ENCODE measurements at regions not wholly inside any gene's neighbourhood (a gene's known extent, or its start where the extent isn't known, plus 50 kb on each side); places are given as distances from the start of the nearest gene placed in this dataset.

DNA sequence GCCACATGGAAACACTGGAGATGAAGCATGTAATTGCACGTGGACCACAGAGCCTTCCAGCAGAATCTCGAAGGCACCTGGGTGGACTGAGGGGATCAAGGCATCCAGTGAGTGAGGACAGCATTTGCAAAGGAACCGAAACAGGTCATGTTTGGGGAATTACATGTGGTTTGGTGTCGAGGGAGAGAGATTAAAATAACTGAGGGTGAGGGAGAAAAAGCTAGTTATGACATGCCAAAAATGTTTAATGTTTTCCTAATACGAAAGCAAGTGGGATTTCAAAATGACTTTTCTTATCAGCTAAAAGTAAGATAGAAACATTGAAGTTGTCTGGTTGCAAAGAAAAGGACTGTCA lies 157.1 kb downstream of the BLID start:
- no peaks in the 10 kb centered on the region for H3K4me1 ChIP-seq
- in situ Hi-C loops (cut with MboI; ENCODE audit: low sequenced_read_pairs in 4 of 4): no loop called here
- H3K27ac ChIP-seq: no peak overlapping the region
- no peaks in the 10 kb centered on the region for H3K27me3 ChIP-seq
- no peak for TF ChIP-seq POLR2A (IDR thresholded peaks at IDR 0.05)
- TF ChIP-seq, protein P1, sequence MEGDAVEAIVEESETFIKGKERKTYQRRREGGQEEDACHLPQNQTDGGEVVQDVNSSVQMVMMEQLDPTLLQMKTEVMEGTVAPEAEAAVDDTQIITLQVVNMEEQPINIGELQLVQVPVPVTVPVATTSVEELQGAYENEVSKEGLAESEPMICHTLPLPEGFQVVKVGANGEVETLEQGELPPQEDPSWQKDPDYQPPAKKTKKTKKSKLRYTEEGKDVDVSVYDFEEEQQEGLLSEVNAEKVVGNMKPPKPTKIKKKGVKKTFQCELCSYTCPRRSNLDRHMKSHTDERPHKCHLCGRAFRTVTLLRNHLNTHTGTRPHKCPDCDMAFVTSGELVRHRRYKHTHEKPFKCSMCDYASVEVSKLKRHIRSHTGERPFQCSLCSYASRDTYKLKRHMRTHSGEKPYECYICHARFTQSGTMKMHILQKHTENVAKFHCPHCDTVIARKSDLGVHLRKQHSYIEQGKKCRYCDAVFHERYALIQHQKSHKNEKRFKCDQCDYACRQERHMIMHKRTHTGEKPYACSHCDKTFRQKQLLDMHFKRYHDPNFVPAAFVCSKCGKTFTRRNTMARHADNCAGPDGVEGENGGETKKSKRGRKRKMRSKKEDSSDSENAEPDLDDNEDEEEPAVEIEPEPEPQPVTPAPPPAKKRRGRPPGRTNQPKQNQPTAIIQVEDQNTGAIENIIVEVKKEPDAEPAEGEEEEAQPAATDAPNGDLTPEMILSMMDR (IDR thresholded peaks at IDR 0.05 in 4 of 5, conservative IDR thresholded peaks at IDR 0.05 in 1 of 5): no peak
- no peak for ATAC-seq
- H3K9me3 ChIP-seq: no peaks in the 10 kb centered on the region
- intact Hi-C loops (cut with DNase I; ENCODE audit: low total_unique reads): no loop called here
- H3K36me3 ChIP-seq: no peaks in the 10 kb centered on the region
- DNase-seq: no peak
- no peak overlapping the region for H3K4me3 ChIP-seq

GRCh38 chr11:121958323-121958970 lies 157.6 kb downstream of the BLID start:
- ATAC-seq (no peak), DNase-seq (no peak)
- intact Hi-C loops (cut with DNase I; ENCODE audit: low total_unique reads): no loop called here
- Histone ChIP-seq H3K4me1 (no peaks in the 10 kb centered on the region), H3K27me3 (no peaks in the 10 kb centered on the region), H3K27ac (no peak overlapping the region), H3K4me3 (no peak overlapping the region), H3K9me3 (no peaks in the 10 kb centered on the region), H3K36me3 (no peaks in the 10 kb centered on the region)
- TF ChIP-seq POLR2A (IDR thresholded peaks at IDR 0.05): no peak
- TF ChIP-seq, protein P1 (IDR thresholded peaks at IDR 0.05 in 4 of 5, conservative IDR thresholded peaks at IDR 0.05 in 1 of 5): no peak
- in situ Hi-C loops (cut with MboI; ENCODE audit: low sequenced_read_pairs in 4 of 4): no loop called here

- H3K27me3 ChIP-seq: no peaks in the 10 kb centered on the region
- H3K4me3 ChIP-seq: no peak overlapping the region
- DNase-seq: no peak
- in situ Hi-C loops (cut with MboI; ENCODE audit: low sequenced_read_pairs in 4 of 4): no loop called here
- no peak for ATAC-seq
- H3K27ac ChIP-seq: no peak overlapping the region
- no peaks in the 10 kb centered on the region for H3K4me1 ChIP-seq
- no peak for TF ChIP-seq POLR2A (IDR thresholded peaks at IDR 0.05)
- TF ChIP-seq, protein P1 (IDR thresholded peaks at IDR 0.05 in 4 of 5, conservative IDR thresholded peaks at IDR 0.05 in 1 of 5): no peak
- no peaks in the 10 kb centered on the region for H3K36me3 ChIP-seq
- no peaks in the 10 kb centered on the region for H3K9me3 ChIP-seq
- intact Hi-C loops (cut with DNase I; ENCODE audit: low total_unique reads): no loop called here
These were observed 162.9 kb downstream of the BLID start for GRCh38 chr11:121953122-121953521.

- TF ChIP-seq, protein P1 (IDR thresholded peaks at IDR 0.05 in 4 of 5, conservative IDR thresholded peaks at IDR 0.05 in 1 of 5): no peak
- TF ChIP-seq POLR2A (IDR thresholded peaks at IDR 0.05): no peak
- H3K4me3 ChIP-seq: no peak overlapping the region
- H3K36me3 ChIP-seq: no peaks in the 10 kb centered on the region
- no peaks in the 10 kb centered on the region for H3K9me3 ChIP-seq
- H3K4me1 ChIP-seq: no peaks in the 10 kb centered on the region
- in situ Hi-C loops (cut with MboI; ENCODE audit: low sequenced_read_pairs in 4 of 4) (no loop called here), intact Hi-C loops (cut with DNase I; ENCODE audit: low total_unique reads) (no loop called here)
- ATAC-seq (peak; percentile 33 to 65), DNase-seq (peak in 1 of 2 donors; percentile 20)
- no peak overlapping the region for H3K27ac ChIP-seq
- H3K27me3 ChIP-seq: no peaks in the 10 kb centered on the region
These were observed 165.9 kb downstream of the BLID start for GRCh38 chr11:121950160-121950559.

DNA sequence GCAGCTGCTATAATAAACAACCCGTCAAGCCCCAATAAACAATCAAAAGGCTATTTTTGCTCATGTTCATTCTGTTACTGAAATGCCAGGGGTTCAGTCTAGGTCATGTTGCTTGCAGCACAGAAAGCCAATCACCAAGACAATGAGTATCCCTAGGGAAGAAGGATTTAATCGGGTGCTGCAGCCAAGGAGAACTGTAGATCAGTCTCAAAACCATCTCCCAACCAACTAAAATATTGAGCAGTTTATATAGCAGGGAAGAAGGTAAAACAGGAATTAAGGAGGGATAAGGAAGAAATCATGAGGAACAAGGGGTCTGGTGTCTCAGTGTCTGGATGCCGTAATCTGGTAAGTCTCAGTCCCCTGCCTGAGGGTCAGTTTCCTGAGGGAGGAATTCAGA lies 169.5 kb downstream of the BLID start:
- Histone ChIP-seq H3K4me3 (no peak overlapping the region), H3K27ac (no peak overlapping the region), H3K4me1 (no peaks in the 10 kb centered on the region), H3K27me3 (no peaks in the 10 kb centered on the region), H3K9me3 (no peaks in the 10 kb centered on the region), H3K36me3 (no peaks in the 10 kb centered on the region)
- DNase-seq (no peak), ATAC-seq (no peak)
- intact Hi-C loops (cut with DNase I; ENCODE audit: low total_unique reads): no loop called here
- TF ChIP-seq POLR2A (IDR thresholded peaks at IDR 0.05): no peak
- TF ChIP-seq, protein P1 (IDR thresholded peaks at IDR 0.05 in 4 of 5, conservative IDR thresholded peaks at IDR 0.05 in 1 of 5): no peak
- in situ Hi-C loops (cut with MboI; ENCODE audit: low sequenced_read_pairs in 4 of 4): no loop called here
